ENCODE measurements at regions not wholly inside any gene's neighbourhood (a gene's known extent, or its start where the extent isn't known, plus 50 kb on each side); places are given as distances from the start of the nearest gene placed in this dataset.

- H3K4me3 ChIP-seq (ENCODE audit: low read depth, low read length): no peak overlapping the region
- no peak for DNase-seq (ENCODE audit: low read depth)
- no peak for TF ChIP-seq CTCF (IDR thresholded peaks at IDR 0.05; ENCODE audit: low read depth, low read length, missing control alignments)
These were observed 471.2 kb upstream of the PRICKLE1 start for GRCh38 chr12:43060742-43061141.

GRCh38 chr12:43058616-43059015, 469.1 kb upstream of the PRICKLE1 start:
- no peak for DNase-seq (ENCODE audit: low read depth)
- no peak for TF ChIP-seq CTCF (IDR thresholded peaks at IDR 0.05; ENCODE audit: low read depth, low read length, missing control alignments)
- no peak overlapping the region for H3K4me3 ChIP-seq (ENCODE audit: low read depth, low read length)

- no peak for TF ChIP-seq CTCF (IDR thresholded peaks at IDR 0.05; ENCODE audit: low read depth, low read length, missing control alignments)
- no peak overlapping the region for H3K4me3 ChIP-seq (ENCODE audit: low read depth, low read length)
- DNase-seq (ENCODE audit: low read depth): no peak
These were observed 468.0 kb upstream of the PRICKLE1 start for GRCh38 chr12:43057566-43057965.

GRCh38 chr12:43054085-43054484, 464.5 kb upstream of the PRICKLE1 start:
- TF ChIP-seq CTCF (IDR thresholded peaks at IDR 0.05; ENCODE audit: low read depth, low read length, missing control alignments): no peak
- no peak for DNase-seq (ENCODE audit: low read depth)
- H3K4me3 ChIP-seq (ENCODE audit: low read depth, low read length): no peak overlapping the region

GRCh38 chr12:43052441-43052840, 462.9 kb upstream of the PRICKLE1 start:
- no peak for DNase-seq (ENCODE audit: low read depth)
- no peak overlapping the region for H3K4me3 ChIP-seq (ENCODE audit: low read depth, low read length)
- TF ChIP-seq CTCF (IDR thresholded peaks at IDR 0.05; ENCODE audit: low read depth, low read length, missing control alignments): no peak

- no peak for DNase-seq (ENCODE audit: low read depth)
- no peak overlapping the region for H3K4me3 ChIP-seq (ENCODE audit: low read depth, low read length)
- no peak for TF ChIP-seq CTCF (IDR thresholded peaks at IDR 0.05; ENCODE audit: low read depth, low read length, missing control alignments)
These were observed 454.7 kb upstream of the PRICKLE1 start for GRCh38 chr12:43044241-43044640.

- no peak for DNase-seq (ENCODE audit: low read depth)
- no peak for TF ChIP-seq CTCF (IDR thresholded peaks at IDR 0.05; ENCODE audit: low read depth, low read length, missing control alignments)
- no peak overlapping the region for H3K4me3 ChIP-seq (ENCODE audit: low read depth, low read length)
These were observed 449.4 kb upstream of the PRICKLE1 start for GRCh38 chr12:43038991-43039390.
